ENCODE measurements at regions not wholly inside any gene's neighbourhood (a gene's known extent, or its start where the extent isn't known, plus 50 kb on each side); places are given as distances from the start of the nearest gene placed in this dataset.
A peak's percentile ranks its signal among the peaks of the same experiment; 100 is the strongest.

- no peak overlapping the region for H3K4me3 ChIP-seq (ENCODE audit: low read depth in 1 of 2, low read length in 2 of 2)
- no peak overlapping the region for H3K27ac ChIP-seq (ENCODE audit: low read length)
- H3K4me1 ChIP-seq (ENCODE audit: control insufficient read depth in 1 of 2, insufficient read depth in 2 of 2, low read length in 2 of 2): no peaks in the 10 kb centered on the region
- no peaks in the 10 kb centered on the region for H3K36me3 ChIP-seq (ENCODE audit: control insufficient read depth in 1 of 2, insufficient read depth in 2 of 2, low read length in 2 of 2)
- H3K27me3 ChIP-seq (ENCODE audit: low read depth, low read length): no peaks in the 10 kb centered on the region
- H3K9me3 ChIP-seq (ENCODE audit: control insufficient read depth in 1 of 2, low read length in 2 of 2): no peaks in the 10 kb centered on the region
These were observed 140.1 kb upstream of the ZFP64 start for GRCh38 chr20:52331655-52332054.

- Histone ChIP-seq H3K4me1 (ENCODE audit: control insufficient read depth in 1 of 2, insufficient read depth in 2 of 2, low read length in 2 of 2) (no peaks in the 10 kb centered on the region), H3K9me3 (ENCODE audit: control insufficient read depth in 1 of 2, low read length in 2 of 2) (peaks cover 0 to 3% of the 10 kb centered on the region in 2 donors), H3K36me3 (ENCODE audit: control insufficient read depth in 1 of 2, insufficient read depth in 2 of 2, low read length in 2 of 2) (no peaks in the 10 kb centered on the region), H3K27me3 (ENCODE audit: low read depth, low read length) (no peaks in the 10 kb centered on the region), H3K27ac (ENCODE audit: low read length) (no peak overlapping the region), H3K4me3 (ENCODE audit: low read depth in 1 of 2, low read length in 2 of 2) (no peak overlapping the region)
These were observed 129.8 kb upstream of the ZFP64 start for GRCh38 chr20:52321396-52321795.

- Histone ChIP-seq H3K27me3 (ENCODE audit: low read depth, low read length) (no peaks in the 10 kb centered on the region), H3K27ac (ENCODE audit: low read length) (no peak overlapping the region), H3K4me3 (ENCODE audit: low read depth in 1 of 2, low read length in 2 of 2) (no peak overlapping the region), H3K9me3 (ENCODE audit: control insufficient read depth in 1 of 2, low read length in 2 of 2) (peaks cover 0 to 3% of the 10 kb centered on the region in 2 donors), H3K4me1 (ENCODE audit: control insufficient read depth in 1 of 2, insufficient read depth in 2 of 2, low read length in 2 of 2) (peaks cover 0 to 2% of the 10 kb centered on the region in 2 donors), H3K36me3 (ENCODE audit: control insufficient read depth in 1 of 2, insufficient read depth in 2 of 2, low read length in 2 of 2) (no peaks in the 10 kb centered on the region)
These were observed 127.1 kb upstream of the ZFP64 start for GRCh38 chr20:52318651-52319050.

- no peaks in the 10 kb centered on the region for H3K27me3 ChIP-seq (ENCODE audit: low read depth, low read length)
- H3K9me3 ChIP-seq (ENCODE audit: control insufficient read depth in 1 of 2, low read length in 2 of 2): peaks cover 0 to 3% of the 10 kb centered on the region in 2 donors
- H3K27ac ChIP-seq (ENCODE audit: low read length): no peak overlapping the region
- peak overlapping the region; percentile 6 to 26 for H3K4me3 ChIP-seq (ENCODE audit: low read depth in 1 of 2, low read length in 2 of 2)
- H3K36me3 ChIP-seq (ENCODE audit: control insufficient read depth in 1 of 2, insufficient read depth in 2 of 2, low read length in 2 of 2): no peaks in the 10 kb centered on the region
- H3K4me1 ChIP-seq (ENCODE audit: control insufficient read depth in 1 of 2, insufficient read depth in 2 of 2, low read length in 2 of 2): peaks cover 0 to 8% of the 10 kb centered on the region in 2 donors
These were observed 121.9 kb upstream of the ZFP64 start for GRCh38 chr20:52313341-52313963.

- no peak overlapping the region for H3K4me3 ChIP-seq (ENCODE audit: low read depth in 1 of 2, low read length in 2 of 2)
- H3K36me3 ChIP-seq (ENCODE audit: control insufficient read depth in 1 of 2, insufficient read depth in 2 of 2, low read length in 2 of 2): no peaks in the 10 kb centered on the region
- peaks cover 0 to 3% of the 10 kb centered on the region in 2 donors for H3K9me3 ChIP-seq (ENCODE audit: control insufficient read depth in 1 of 2, low read length in 2 of 2)
- H3K4me1 ChIP-seq (ENCODE audit: control insufficient read depth in 1 of 2, insufficient read depth in 2 of 2, low read length in 2 of 2): peaks cover 0 to 8% of the 10 kb centered on the region in 2 donors
- H3K27me3 ChIP-seq (ENCODE audit: low read depth, low read length): no peaks in the 10 kb centered on the region
- H3K27ac ChIP-seq (ENCODE audit: low read length): no peak overlapping the region
These were observed 120.7 kb upstream of the ZFP64 start for GRCh38 chr20:52312132-52312729.

GRCh38 chr20:52311209-52311794 is 119.7 kb upstream of the ZFP64 start:
- no peak overlapping the region for H3K27ac ChIP-seq (ENCODE audit: low read length)
- H3K27me3 ChIP-seq (ENCODE audit: low read depth, low read length): no peaks in the 10 kb centered on the region
- no peaks in the 10 kb centered on the region for H3K36me3 ChIP-seq (ENCODE audit: control insufficient read depth in 1 of 2, insufficient read depth in 2 of 2, low read length in 2 of 2)
- H3K4me1 ChIP-seq (ENCODE audit: control insufficient read depth in 1 of 2, insufficient read depth in 2 of 2, low read length in 2 of 2): peaks cover 0 to 8% of the 10 kb centered on the region in 2 donors
- no peaks in the 10 kb centered on the region for H3K9me3 ChIP-seq (ENCODE audit: control insufficient read depth in 1 of 2, low read length in 2 of 2)
- no peak overlapping the region for H3K4me3 ChIP-seq (ENCODE audit: low read depth in 1 of 2, low read length in 2 of 2)

GRCh38 chr20:52309181-52309580 is 117.6 kb upstream of the ZFP64 start:
- Histone ChIP-seq H3K4me1 (ENCODE audit: control insufficient read depth in 1 of 2, insufficient read depth in 2 of 2, low read length in 2 of 2) (peaks cover 0 to 8% of the 10 kb centered on the region in 2 donors), H3K9me3 (ENCODE audit: control insufficient read depth in 1 of 2, low read length in 2 of 2) (no peaks in the 10 kb centered on the region), H3K27me3 (ENCODE audit: low read depth, low read length) (no peaks in the 10 kb centered on the region), H3K27ac (ENCODE audit: low read length) (no peak overlapping the region), H3K4me3 (ENCODE audit: low read depth in 1 of 2, low read length in 2 of 2) (no peak overlapping the region), H3K36me3 (ENCODE audit: control insufficient read depth in 1 of 2, insufficient read depth in 2 of 2, low read length in 2 of 2) (no peaks in the 10 kb centered on the region)

- Histone ChIP-seq H3K4me1 (ENCODE audit: control insufficient read depth in 1 of 2, insufficient read depth in 2 of 2, low read length in 2 of 2) (no peaks in the 10 kb centered on the region), H3K27ac (ENCODE audit: low read length) (no peak overlapping the region), H3K36me3 (ENCODE audit: control insufficient read depth in 1 of 2, insufficient read depth in 2 of 2, low read length in 2 of 2) (no peaks in the 10 kb centered on the region), H3K4me3 (ENCODE audit: low read depth in 1 of 2, low read length in 2 of 2) (no peak overlapping the region), H3K27me3 (ENCODE audit: low read depth, low read length) (no peaks in the 10 kb centered on the region), H3K9me3 (ENCODE audit: control insufficient read depth in 1 of 2, low read length in 2 of 2) (no peaks in the 10 kb centered on the region)
These were observed 114.9 kb upstream of the ZFP64 start for GRCh38 chr20:52306477-52306876.

- H3K36me3 ChIP-seq (ENCODE audit: control insufficient read depth in 1 of 2, insufficient read depth in 2 of 2, low read length in 2 of 2): no peaks in the 10 kb centered on the region
- H3K9me3 ChIP-seq (ENCODE audit: control insufficient read depth in 1 of 2, low read length in 2 of 2): no peaks in the 10 kb centered on the region
- H3K4me3 ChIP-seq (ENCODE audit: low read depth in 1 of 2, low read length in 2 of 2): no peak overlapping the region
- no peak overlapping the region for H3K27ac ChIP-seq (ENCODE audit: low read length)
- H3K4me1 ChIP-seq (ENCODE audit: control insufficient read depth in 1 of 2, insufficient read depth in 2 of 2, low read length in 2 of 2): no peaks in the 10 kb centered on the region
- H3K27me3 ChIP-seq (ENCODE audit: low read depth, low read length): no peaks in the 10 kb centered on the region
These were observed 114.3 kb upstream of the ZFP64 start for GRCh38 chr20:52305858-52306257.

- H3K27ac ChIP-seq (ENCODE audit: low read length): no peak overlapping the region
- H3K36me3 ChIP-seq (ENCODE audit: control insufficient read depth in 1 of 2, insufficient read depth in 2 of 2, low read length in 2 of 2): no peaks in the 10 kb centered on the region
- H3K27me3 ChIP-seq (ENCODE audit: low read depth, low read length): no peaks in the 10 kb centered on the region
- no peaks in the 10 kb centered on the region for H3K9me3 ChIP-seq (ENCODE audit: control insufficient read depth in 1 of 2, low read length in 2 of 2)
- H3K4me1 ChIP-seq (ENCODE audit: control insufficient read depth in 1 of 2, insufficient read depth in 2 of 2, low read length in 2 of 2): no peaks in the 10 kb centered on the region
- no peak overlapping the region for H3K4me3 ChIP-seq (ENCODE audit: low read depth in 1 of 2, low read length in 2 of 2)
These were observed 113.6 kb upstream of the ZFP64 start for GRCh38 chr20:52305024-52305645.

GRCh38 chr20:52303281-52303950 is 111.8 kb upstream of the ZFP64 start:
- Histone ChIP-seq H3K27me3 (ENCODE audit: low read depth, low read length) (no peaks in the 10 kb centered on the region), H3K36me3 (ENCODE audit: control insufficient read depth in 1 of 2, insufficient read depth in 2 of 2, low read length in 2 of 2) (no peaks in the 10 kb centered on the region)

More at GRCh38 chr20:52303281-52303950, 111.8 kb upstream of the ZFP64 start:
- Histone ChIP-seq H3K4me1 (ENCODE audit: control insufficient read depth in 1 of 2, insufficient read depth in 2 of 2, low read length in 2 of 2) (no peaks in the 10 kb centered on the region), H3K9me3 (ENCODE audit: control insufficient read depth in 1 of 2, low read length in 2 of 2) (no peaks in the 10 kb centered on the region), H3K27ac (ENCODE audit: low read length) (no peak overlapping the region), H3K4me3 (ENCODE audit: low read depth in 1 of 2, low read length in 2 of 2) (no peak overlapping the region)
